HG03135 (cell line): ENCODE measurements at regions not wholly inside any gene's neighbourhood (a gene's known extent, or its start where the extent isn't known, plus 50 kb on each side); places are given as distances from the start of the nearest gene placed in this dataset.
A peak's percentile ranks its signal among the peaks of the same experiment; 100 is the strongest.
"Not testable (repeated sequence)": the region's sequence is repeated elsewhere in the genome, so short reads cannot be mapped to it uniquely, and the experiment has no call there.

Experiments
- ATAC-seq: cut with Tn5 transposase; IDR thresholded peaks from one replicate; pipeline ENCODE4 v1.9.1; 2021; ENCODE audit warnings: mild to moderate bottlenecking, moderate library complexity; ENCODE audit not compliant: unreplicated experiment

- no peak for ATAC-seq
Measured at GRCh38 chr15:70242951-70243685, 145.4 kb upstream of the TLE3 start.

GRCh38 chr15:70241561-70242320, 144.0 kb upstream of the TLE3 start:
- no peak for ATAC-seq

DNA sequence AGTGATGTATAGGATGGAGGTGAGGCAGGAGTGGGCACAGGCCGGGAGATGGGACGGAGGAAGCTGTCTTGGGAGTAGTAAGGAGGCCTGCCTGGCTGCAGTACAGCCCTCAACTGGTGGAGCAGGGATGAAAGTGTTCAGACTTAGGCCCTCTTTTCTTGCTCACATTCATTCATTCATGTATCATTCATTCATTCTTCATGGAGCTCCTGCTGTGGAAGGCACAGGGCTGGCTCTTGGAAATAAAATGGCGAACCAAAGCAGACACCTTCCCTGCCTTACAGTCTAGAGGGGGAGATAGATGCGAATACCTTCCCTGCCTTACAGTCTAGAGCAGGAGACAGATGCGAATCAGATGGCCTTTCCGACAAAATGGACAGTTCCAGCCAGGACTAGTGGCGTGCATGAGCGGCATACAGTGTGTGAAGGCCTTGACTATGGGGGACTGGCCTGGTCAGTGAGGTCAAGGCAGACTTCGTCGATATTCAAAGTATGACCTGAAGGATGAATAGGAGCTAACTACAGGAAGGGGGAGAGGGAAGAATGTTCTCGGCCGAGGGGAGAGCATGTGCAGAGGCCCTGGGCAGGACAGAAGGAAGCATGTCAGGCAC, 143.2 kb upstream of the TLE3 start:
- ATAC-seq: no peak

DNA sequence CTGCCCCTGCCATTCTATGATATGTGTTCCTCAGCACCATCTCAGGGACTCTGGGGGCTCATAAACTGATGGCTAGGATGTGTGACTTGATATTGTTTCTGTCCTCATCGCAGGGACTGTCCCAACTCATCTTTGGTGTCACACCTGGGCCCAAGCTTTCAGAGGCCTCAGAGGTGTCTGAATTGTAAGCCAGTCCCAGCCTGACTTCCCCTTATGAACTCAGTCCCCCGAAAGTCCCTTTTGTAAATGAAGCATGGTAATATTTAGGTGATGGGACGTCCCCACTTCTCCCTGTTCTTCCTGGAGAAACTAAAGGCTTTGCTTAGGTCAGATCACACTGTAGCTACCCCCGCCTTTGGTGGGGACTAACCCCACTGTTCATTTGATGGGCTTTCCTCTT, 142.4 kb upstream of the TLE3 start:
- ATAC-seq: peak; percentile 55

- ATAC-seq: no peak
Measured at GRCh38 chr15:70238917-70239316, 141.2 kb upstream of the TLE3 start.

DNA sequence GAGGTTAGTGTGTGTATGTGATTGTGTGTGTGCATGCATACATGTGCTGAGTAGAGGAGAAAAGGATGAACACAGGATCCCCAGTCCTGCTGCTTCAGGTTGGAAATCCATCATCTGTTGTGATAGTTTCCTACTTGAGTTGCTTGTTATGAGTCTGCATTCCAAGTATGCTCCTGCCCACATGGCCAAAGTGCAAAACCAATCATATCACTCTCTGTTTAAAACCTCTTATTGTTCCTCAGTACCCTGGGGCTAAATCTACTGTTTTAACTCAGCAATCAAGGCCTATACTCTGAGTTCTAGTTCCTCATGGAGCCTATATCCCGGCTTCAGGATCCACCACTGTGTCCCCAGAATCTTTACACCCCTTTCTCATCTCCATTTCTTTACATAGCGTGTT, 139.9 kb upstream of the TLE3 start:
- no peak for ATAC-seq

DNA sequence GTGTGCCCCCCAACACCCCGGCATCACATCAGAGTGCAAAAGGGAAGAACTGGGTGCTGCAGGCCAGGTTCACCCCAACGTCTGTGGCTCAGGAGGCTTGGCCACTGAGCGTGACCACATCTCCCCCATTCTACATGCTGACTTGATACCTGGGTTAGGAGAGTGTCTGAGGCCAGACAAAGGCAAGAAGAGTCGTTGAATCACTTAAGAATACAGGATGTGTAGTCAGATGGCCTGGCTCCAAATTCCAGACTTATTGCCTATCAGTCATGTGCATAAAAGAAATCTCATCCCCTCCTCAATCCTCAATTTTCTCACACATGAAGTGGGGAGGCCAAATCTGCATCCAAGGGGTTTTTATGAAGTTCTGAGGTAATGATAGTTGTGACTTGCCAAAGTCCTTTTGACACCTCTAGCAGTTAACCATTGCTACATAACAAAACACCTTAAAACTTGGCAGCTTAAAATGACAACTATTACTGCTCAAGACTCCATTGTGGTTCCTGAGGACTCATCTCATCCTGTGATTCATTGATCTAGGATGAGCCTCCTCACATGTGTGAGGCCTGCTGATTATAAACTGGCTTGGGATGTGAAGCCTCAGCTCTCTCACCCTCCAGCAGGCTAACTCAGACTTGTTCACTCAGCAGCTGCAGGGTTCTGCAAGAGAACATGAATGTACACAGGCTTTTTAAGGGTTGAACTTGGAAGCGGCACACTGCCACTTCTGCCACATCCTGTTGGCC, 138.8 kb upstream of the TLE3 start:
- ATAC-seq: no peak

GRCh38 chr15:70235347-70235746, 137.6 kb upstream of the TLE3 start:
- ATAC-seq: no peak

GRCh38 chr15:70234256-70234905, 136.7 kb upstream of the TLE3 start:
- no peak for ATAC-seq

GRCh38 chr15:70231484-70231883, 133.8 kb upstream of the TLE3 start:
- ATAC-seq: no peak

- ATAC-seq: not testable (repeated sequence)
Measured at GRCh38 chr15:70227918-70228317, 130.2 kb upstream of the TLE3 start.

- no peak for ATAC-seq
Measured at GRCh38 chr15:70227147-70227546, 129.4 kb upstream of the TLE3 start.

- ATAC-seq: no peak
Measured at GRCh38 chr15:70226337-70226980, 128.7 kb upstream of the TLE3 start.

GRCh38 chr15:70225416-70225815, 127.7 kb upstream of the TLE3 start:
- no peak for ATAC-seq

DNA sequence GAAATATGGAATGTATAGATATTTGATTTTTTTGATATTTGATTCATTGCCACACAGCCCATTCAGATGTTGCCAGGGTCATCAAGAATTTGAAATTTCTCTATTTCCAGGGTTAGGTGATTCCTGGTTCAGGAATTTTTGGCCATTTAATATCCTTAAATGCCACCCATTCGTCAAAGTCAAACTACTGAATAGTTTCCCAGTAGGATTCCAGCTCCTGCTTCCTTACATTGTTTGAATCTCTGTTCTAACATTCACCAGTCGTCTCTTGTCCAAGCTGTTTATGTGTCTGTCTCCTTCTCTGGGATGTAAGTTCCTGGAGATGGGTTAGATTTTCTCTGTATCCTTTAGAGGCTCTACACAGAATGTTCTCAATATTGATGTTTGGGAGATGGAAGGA, 124.9 kb upstream of the TLE3 start:
- ATAC-seq: no peak

- no peak for ATAC-seq
Measured at GRCh38 chr15:70220490-70221096, 122.9 kb upstream of the TLE3 start.

DNA sequence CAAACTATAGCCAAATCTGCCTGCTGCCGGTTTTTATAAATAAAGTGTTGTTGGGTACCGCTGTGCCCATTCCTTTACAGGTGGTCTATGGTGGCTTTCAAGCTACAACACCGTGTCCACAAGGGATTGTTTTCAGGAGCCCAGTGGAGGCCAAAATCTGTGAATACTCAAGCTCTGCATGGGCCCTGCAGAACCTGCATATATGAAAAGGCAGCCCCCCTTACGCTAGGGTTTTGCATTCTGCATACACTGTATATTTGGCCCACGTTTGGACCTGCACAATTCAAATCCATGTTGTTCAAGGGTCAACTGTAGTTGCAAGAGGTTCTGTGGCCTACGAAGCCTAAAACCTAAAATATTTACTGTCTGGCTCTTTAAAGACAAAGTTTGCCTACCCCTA, 122.2 kb upstream of the TLE3 start:
- ATAC-seq: no peak

DNA sequence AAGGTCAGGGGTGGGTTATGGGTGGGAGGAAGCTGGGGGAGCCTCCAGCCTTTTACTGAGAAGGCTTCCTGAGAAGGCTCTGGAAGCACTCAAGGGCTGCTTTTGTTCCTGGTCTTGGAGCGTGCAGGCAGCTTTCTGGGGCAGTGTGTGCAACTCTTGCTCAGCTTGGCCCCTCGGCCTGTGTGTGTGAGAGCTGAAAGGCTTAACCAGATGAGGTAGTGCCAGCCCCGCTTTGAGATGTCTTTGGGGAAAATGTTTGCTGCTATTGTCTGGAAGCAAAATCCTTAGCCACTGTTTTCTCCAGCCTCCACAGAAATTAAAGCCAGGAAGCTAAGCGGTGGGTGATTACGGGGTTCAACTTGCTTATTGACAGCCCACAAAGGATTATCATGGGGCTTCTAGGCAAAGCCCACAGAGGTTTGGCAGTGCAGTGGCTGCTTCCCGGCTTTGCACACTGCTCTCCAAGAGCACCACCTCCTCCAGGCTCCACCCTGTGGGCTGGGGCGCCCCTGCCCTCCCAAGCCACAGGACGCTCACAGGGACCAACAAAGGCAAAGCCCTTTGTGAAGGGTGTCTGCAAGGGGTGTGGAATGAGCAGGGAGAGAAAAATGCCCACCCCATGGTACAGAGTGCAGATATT, 121.7 kb upstream of the TLE3 start:
- no peak for ATAC-seq
